ENCODE measurements at regions not wholly inside any gene's neighbourhood (a gene's known extent, or its start where the extent isn't known, plus 50 kb on each side); places are given as distances from the start of the nearest gene placed in this dataset.

DNA sequence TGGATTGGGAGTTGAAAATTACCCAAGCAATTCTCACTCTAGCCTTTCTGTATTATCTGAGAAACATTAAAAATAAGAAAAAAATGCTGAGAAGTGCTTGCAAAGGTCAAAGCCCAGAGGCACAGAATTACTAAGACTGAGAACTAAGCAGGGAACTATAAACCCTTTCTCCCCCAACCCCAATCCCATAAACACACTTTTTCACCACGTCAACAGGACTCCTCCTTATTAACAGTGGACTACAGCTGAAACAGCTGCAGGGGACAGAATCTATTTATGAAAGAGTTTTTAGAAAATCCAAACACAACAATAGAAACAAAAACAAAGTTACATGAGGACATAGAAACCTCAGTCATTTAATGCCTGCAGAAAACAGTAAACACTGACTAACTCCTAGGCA lies 984.1 kb downstream of the TRAM1L1 start (continued):
- TF ChIP-seq GTF2F1 (IDR thresholded peaks at IDR 0.05; ENCODE audit: low read length) = no peak
- TF ChIP-seq ZFY (CRISPR knock-in tag; IDR thresholded peaks at IDR 0.05) = no peak
- TF ChIP-seq, protein P1, sequence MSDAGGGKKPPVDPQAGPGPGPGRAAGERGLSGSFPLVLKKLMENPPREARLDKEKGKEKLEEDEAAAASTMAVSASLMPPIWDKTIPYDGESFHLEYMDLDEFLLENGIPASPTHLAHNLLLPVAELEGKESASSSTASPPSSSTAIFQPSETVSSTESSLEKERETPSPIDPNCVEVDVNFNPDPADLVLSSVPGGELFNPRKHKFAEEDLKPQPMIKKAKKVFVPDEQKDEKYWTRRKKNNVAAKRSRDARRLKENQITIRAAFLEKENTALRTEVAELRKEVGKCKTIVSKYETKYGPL (CRISPR knock-in tag; IDR thresholded peaks at IDR 0.05) = no peak

DNA sequence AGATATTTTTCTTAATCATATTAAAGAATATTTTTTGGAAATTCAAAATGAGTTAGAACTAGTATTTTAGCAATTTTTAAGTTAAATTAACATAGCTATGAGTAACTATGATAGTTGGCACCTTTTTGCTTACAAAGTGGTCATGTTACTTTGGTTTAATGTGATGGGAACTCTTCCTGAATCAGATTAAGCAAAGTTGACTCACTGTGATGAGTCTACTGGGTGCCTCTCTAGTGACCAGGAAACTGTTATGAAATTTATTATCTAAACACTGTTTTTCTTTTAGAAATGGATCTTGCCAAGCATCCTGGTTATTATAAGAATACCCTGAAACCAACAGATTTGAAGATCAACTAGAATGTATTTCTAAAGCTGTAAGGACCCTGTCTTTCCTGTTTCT lies 985.8 kb downstream of the TRAM1L1 start:
- Histone ChIP-seq H3K4me1 (ENCODE audit: insufficient read depth, low read length) (no peaks in the 10 kb centered on the region), H3K4me3 (replicated peaks in 1 of 3; ENCODE audit: insufficient read depth in 1 of 3, low read depth in 2 of 3, low read length in 3 of 3) (no peak overlapping the region), H2AFZ (ENCODE audit: low read length) (no peak overlapping the region), H4K20me1 (ENCODE audit: insufficient read depth, low read length) (no peaks in the 10 kb centered on the region), H3K79me2 (ENCODE audit: insufficient read depth, low read length) (no peaks in the 10 kb centered on the region), H3K9ac (ENCODE audit: insufficient read depth, low read depth, low read length) (no peak overlapping the region), H3K27ac (ENCODE audit: extremely low read length, insufficient read depth, low read length) (no peak overlapping the region), H3K4me2 (ENCODE audit: low read depth, low read length) (no peak overlapping the region), H3K36me3 (replicated peaks in 1 of 2; ENCODE audit: control insufficient read depth in 1 of 2, insufficient read depth in 2 of 2, low read length in 2 of 2) (no peaks in the 10 kb centered on the region), H3K27me3 (ENCODE audit: control insufficient read depth in 1 of 2, insufficient read depth in 2 of 2, low read length in 2 of 2) (no peaks in the 10 kb centered on the region), H3K9me3 (ENCODE audit: low read length) (peaks cover 20% of the 10 kb centered on the region)
- no peak for FAIRE-seq
- ATAC-seq = no peak
- intact Hi-C loops (cut with micrococcal nuclease; ENCODE audit: unreplicated experiment) = no loop called here
- ChIA-PET CTCF (ENCODE audit: low intra/inter-chr PET ratio, low total read pairs) (no interaction called here), POLR2A (no interaction called here)
- in situ Hi-C loops (cut with HindIII; ENCODE audit: extremely low pct_ligation_motif_present, low pct_unique_long_range_greater_than_20kb) = no loop called here
- no TSS peak for BruUV-seq (replicated peaks)
- DNase-seq (ENCODE audit: low spot score) = no peak
- no peak for TF ChIP-seq ZNF142 (CRISPR knock-in tag; IDR thresholded peaks at IDR 0.05)
- no peak for TF ChIP-seq ZNF816 (CRISPR knock-in tag; IDR thresholded peaks at IDR 0.05; ENCODE audit: borderline replicate concordance)
- TF ChIP-seq ZC3H13 (CRISPR knock-in tag; IDR thresholded peaks at IDR 0.05) = no peak
- TF ChIP-seq SATB2 (CRISPR knock-in tag; IDR thresholded peaks at IDR 0.05) = no peak
- TF ChIP-seq YY1 (IDR thresholded peaks at IDR 0.05; ENCODE audit: insufficient read depth, insufficient replicate concordance, low read depth, low read length) = no peak
- TF ChIP-seq, protein P2, sequence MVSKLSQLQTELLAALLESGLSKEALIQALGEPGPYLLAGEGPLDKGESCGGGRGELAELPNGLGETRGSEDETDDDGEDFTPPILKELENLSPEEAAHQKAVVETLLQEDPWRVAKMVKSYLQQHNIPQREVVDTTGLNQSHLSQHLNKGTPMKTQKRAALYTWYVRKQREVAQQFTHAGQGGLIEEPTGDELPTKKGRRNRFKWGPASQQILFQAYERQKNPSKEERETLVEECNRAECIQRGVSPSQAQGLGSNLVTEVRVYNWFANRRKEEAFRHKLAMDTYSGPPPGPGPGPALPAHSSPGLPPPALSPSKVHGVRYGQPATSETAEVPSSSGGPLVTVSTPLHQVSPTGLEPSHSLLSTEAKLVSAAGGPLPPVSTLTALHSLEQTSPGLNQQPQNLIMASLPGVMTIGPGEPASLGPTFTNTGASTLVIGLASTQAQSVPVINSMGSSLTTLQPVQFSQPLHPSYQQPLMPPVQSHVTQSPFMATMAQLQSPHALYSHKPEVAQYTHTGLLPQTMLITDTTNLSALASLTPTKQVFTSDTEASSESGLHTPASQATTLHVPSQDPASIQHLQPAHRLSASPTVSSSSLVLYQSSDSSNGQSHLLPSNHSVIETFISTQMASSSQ (IDR thresholded peaks at IDR 0.05; ENCODE audit: low read depth) = no peak
- TF ChIP-seq, protein P2 (CRISPR knock-in tag; IDR thresholded peaks at IDR 0.05; ENCODE audit: borderline replicate concordance) = no peak
- no peak for TF ChIP-seq KAT7 (CRISPR knock-in tag; IDR thresholded peaks at IDR 0.05; ENCODE audit: borderline replicate concordance)
- TF ChIP-seq MED1 (CRISPR knock-in tag; IDR thresholded peaks at IDR 0.05) = no peak

Measured in HepG2 (cell line).